Erythroblast (primary cell): ENCODE measurements at regions not wholly inside any gene's neighbourhood (a gene's known extent, or its start where the extent isn't known, plus 50 kb on each side); places are given as distances from the start of the nearest gene placed in this dataset.

ENCODE experiments used
- GATA1 ChIP-seq: IDR thresholded peaks from 2 replicates; pipeline ENCODE4 v1.6.1; 2011; ENCODE audit warnings: low read depth, mild to moderate bottlenecking, control low read depth, low read length, moderate library complexity
- POLR2A ChIP-seq: IDR thresholded peaks from 2 replicates; pipeline ENCODE4 v1.6.1; 2011; ENCODE audit warnings: mild to moderate bottlenecking, low read length

GRCh38 chr18:27856820-27857219 lies 320.1 kb downstream of the CDH2 start:
- TF ChIP-seq POLR2A (no peak), GATA1 (no peak)
